ENCODE measurements at regions not wholly inside any gene's neighbourhood (a gene's known extent, or its start where the extent isn't known, plus 50 kb on each side); places are given as distances from the start of the nearest gene placed in this dataset.
"Not testable (repeated sequence)": the region's sequence is repeated elsewhere in the genome, so short reads cannot be mapped to it uniquely, and the experiment has no call there.

GRCh38 chr5:86709157-86709881, 91.6 kb downstream of the COX7C start:
- Histone ChIP-seq H3K27ac (replicated peaks) (no peak overlapping the region), H3K4me3 (replicated peaks; ENCODE audit: insufficient read depth, low read length) (no peak overlapping the region), H3K27me3 (ENCODE audit: insufficient read depth, poor library complexity, severe bottlenecking) (no peaks in the 10 kb centered on the region)
- TF ChIP-seq GABPA (IDR thresholded peaks at IDR 0.05; ENCODE audit: low read depth), result no peak
- no peak for TF ChIP-seq SPI1 (IDR thresholded peaks at IDR 0.05; ENCODE audit: borderline replicate concordance, low read depth)
- TF ChIP-seq POLR2AphosphoS5 (IDR thresholded peaks at IDR 0.05; ENCODE audit: low read depth), result no peak
- TF ChIP-seq, protein P1, sequence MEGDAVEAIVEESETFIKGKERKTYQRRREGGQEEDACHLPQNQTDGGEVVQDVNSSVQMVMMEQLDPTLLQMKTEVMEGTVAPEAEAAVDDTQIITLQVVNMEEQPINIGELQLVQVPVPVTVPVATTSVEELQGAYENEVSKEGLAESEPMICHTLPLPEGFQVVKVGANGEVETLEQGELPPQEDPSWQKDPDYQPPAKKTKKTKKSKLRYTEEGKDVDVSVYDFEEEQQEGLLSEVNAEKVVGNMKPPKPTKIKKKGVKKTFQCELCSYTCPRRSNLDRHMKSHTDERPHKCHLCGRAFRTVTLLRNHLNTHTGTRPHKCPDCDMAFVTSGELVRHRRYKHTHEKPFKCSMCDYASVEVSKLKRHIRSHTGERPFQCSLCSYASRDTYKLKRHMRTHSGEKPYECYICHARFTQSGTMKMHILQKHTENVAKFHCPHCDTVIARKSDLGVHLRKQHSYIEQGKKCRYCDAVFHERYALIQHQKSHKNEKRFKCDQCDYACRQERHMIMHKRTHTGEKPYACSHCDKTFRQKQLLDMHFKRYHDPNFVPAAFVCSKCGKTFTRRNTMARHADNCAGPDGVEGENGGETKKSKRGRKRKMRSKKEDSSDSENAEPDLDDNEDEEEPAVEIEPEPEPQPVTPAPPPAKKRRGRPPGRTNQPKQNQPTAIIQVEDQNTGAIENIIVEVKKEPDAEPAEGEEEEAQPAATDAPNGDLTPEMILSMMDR (IDR thresholded peaks at IDR 0.05; ENCODE audit: insufficient read depth, low read length), result no peak
- no peak for TF ChIP-seq REST (IDR thresholded peaks at IDR 0.05; ENCODE audit: insufficient replicate concordance, low read depth)
- no peak for DNase-seq (ENCODE audit: low read depth in 1 of 2, low spot score in 1 of 2)

- no peak overlapping the region for H3K4me3 ChIP-seq (replicated peaks; ENCODE audit: insufficient read depth, low read length)
- DNase-seq (ENCODE audit: low read depth in 1 of 2, low spot score in 1 of 2), result no peak
- H3K27ac ChIP-seq (replicated peaks), result no peak overlapping the region
- TF ChIP-seq SPI1 (IDR thresholded peaks at IDR 0.05; ENCODE audit: borderline replicate concordance, low read depth) (no peak), POLR2AphosphoS5 (IDR thresholded peaks at IDR 0.05; ENCODE audit: low read depth) (no peak), GABPA (IDR thresholded peaks at IDR 0.05; ENCODE audit: low read depth) (no peak), REST (IDR thresholded peaks at IDR 0.05; ENCODE audit: insufficient replicate concordance, low read depth) (no peak)
- TF ChIP-seq, protein P1 (IDR thresholded peaks at IDR 0.05; ENCODE audit: insufficient read depth, low read length), result no peak
- no peaks in the 10 kb centered on the region for H3K27me3 ChIP-seq (ENCODE audit: insufficient read depth, poor library complexity, severe bottlenecking)
Measured at GRCh38 chr5:86716121-86716520, 98.4 kb downstream of the COX7C start.

DNA sequence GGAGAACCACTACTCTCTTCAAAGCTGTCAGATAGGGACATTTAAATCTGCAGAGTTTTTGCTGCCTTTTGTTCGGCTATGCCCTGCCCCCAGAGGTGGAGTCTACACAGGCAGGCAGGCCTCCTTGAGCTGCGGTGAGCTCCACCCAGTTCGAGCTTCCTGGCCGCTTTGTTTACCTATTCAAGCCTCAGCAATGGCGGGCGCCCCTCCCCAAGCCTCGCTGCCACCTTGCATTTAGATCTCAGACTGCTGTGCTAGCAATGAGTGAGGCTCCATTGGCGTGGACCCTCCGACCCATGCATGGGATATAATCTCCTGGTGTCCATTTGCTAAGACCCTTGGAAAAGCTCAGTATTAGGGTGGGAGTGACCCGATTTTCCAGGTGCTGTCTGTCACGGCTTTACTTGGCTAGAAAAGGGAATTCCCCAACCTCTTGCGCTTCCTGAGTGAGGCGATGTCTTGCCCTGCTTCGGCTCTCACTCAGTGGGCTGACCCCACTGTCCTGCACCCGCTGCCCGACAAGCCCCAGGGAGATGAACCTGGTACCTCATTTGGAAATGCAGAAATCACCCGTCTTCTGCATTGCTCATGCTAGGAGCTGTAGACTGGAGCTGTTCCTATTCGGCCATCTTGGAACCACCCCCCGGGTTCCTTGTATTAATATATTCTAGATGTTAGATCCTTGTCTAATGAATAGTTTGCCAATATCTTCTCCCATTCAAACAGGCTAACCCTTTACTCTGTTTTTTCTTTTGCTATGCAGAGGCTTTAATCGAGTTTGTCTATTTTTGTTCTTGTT, 113.8 kb downstream of the COX7C start:
- not testable (repeated sequence) for H3K27me3 ChIP-seq (ENCODE audit: insufficient read depth, poor library complexity, severe bottlenecking); DNase-seq (ENCODE audit: low read depth in 1 of 2, low spot score in 1 of 2); H3K27ac ChIP-seq (replicated peaks); H3K4me3 ChIP-seq (replicated peaks; ENCODE audit: insufficient read depth, low read length)

- no peak for DNase-seq (ENCODE audit: low read depth in 1 of 2, low spot score in 1 of 2)
- Histone ChIP-seq H3K27me3 (ENCODE audit: insufficient read depth, poor library complexity, severe bottlenecking) (no peaks in the 10 kb centered on the region), H3K4me3 (replicated peaks; ENCODE audit: insufficient read depth, low read length) (no peak overlapping the region), H3K27ac (replicated peaks) (no peak overlapping the region)
- TF ChIP-seq REST (IDR thresholded peaks at IDR 0.05; ENCODE audit: insufficient replicate concordance, low read depth) (no peak), SPI1 (IDR thresholded peaks at IDR 0.05; ENCODE audit: borderline replicate concordance, low read depth) (no peak), POLR2AphosphoS5 (IDR thresholded peaks at IDR 0.05; ENCODE audit: low read depth) (no peak), GABPA (IDR thresholded peaks at IDR 0.05; ENCODE audit: low read depth) (no peak)
- TF ChIP-seq, protein P1 (IDR thresholded peaks at IDR 0.05; ENCODE audit: insufficient read depth, low read length), result no peak
Measured at GRCh38 chr5:86735370-86735769, 117.6 kb downstream of the COX7C start.

All from HL-60 (cell line).